ENCODE measurements at regions not wholly inside any gene's neighbourhood (a gene's known extent, or its start where the extent isn't known, plus 50 kb on each side); places are given as distances from the start of the nearest gene placed in this dataset.
"Not testable (repeated sequence)": the region's sequence is repeated elsewhere in the genome, so short reads cannot be mapped to it uniquely, and the experiment has no call there.

DNA sequence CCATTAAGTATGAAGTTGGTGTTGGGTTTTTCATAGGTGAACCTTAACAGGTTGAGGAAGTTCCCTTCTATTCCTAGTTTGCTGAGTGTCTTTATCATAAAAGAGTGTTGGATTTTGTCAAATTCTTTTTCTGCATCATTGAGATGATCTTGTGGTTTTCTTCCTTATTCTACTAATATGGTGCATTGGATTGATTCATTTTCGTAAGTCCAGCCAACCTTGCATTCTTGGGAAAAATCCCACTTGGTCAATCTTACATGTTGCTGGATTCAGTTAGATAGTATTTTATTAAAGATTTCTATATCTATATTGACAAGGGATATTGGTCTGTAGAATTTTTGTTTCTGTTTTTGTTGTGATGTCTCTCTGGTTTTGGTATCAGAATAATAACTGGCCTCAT, 83.7 kb upstream of the C15orf39 start:
- H3K27me3 Mint-ChIP-seq = no peaks in the 10 kb centered on the region
- DNase-seq (ENCODE audit: extremely low spot score, unreplicated experiment) = no peak
- no peak overlapping the region for H3K27ac Mint-ChIP-seq
- TF ChIP-seq, protein P1, sequence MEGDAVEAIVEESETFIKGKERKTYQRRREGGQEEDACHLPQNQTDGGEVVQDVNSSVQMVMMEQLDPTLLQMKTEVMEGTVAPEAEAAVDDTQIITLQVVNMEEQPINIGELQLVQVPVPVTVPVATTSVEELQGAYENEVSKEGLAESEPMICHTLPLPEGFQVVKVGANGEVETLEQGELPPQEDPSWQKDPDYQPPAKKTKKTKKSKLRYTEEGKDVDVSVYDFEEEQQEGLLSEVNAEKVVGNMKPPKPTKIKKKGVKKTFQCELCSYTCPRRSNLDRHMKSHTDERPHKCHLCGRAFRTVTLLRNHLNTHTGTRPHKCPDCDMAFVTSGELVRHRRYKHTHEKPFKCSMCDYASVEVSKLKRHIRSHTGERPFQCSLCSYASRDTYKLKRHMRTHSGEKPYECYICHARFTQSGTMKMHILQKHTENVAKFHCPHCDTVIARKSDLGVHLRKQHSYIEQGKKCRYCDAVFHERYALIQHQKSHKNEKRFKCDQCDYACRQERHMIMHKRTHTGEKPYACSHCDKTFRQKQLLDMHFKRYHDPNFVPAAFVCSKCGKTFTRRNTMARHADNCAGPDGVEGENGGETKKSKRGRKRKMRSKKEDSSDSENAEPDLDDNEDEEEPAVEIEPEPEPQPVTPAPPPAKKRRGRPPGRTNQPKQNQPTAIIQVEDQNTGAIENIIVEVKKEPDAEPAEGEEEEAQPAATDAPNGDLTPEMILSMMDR (conservative IDR thresholded peaks at IDR 0.05) = no peak
- peaks cover 5% of the 10 kb centered on the region for H3K9me3 Mint-ChIP-seq
- peaks cover 3% of the 10 kb centered on the region for H3K36me3 Mint-ChIP-seq
- H3K4me1 Mint-ChIP-seq (ENCODE audit: unreplicated experiment) = no peaks in the 10 kb centered on the region
- H3K4me3 Mint-ChIP-seq = no peak overlapping the region

DNA sequence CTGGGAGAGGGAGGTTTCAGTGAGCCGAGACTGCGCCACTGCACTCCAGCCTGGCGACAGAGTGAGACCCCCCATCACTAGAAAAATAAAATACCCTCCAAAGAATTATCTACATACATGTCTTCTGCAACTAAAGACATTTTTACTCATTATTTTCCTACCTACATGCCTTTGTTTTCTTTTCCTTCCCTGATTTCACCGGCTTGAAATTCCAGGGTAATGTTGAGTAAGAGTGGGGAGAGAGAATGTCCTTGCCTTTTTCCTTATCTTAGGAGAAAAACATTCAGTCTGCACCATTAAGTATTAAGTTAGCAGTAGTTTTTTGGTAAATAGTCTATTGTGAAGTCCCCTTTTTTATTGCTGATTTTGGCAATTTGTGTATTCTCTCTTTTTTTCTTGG, 82.4 kb upstream of the C15orf39 start:
- not testable (repeated sequence) for DNase-seq (ENCODE audit: extremely low spot score, unreplicated experiment); H3K4me3 Mint-ChIP-seq; H3K27me3 Mint-ChIP-seq; H3K9me3 Mint-ChIP-seq; H3K36me3 Mint-ChIP-seq; H3K4me1 Mint-ChIP-seq (ENCODE audit: unreplicated experiment); H3K27ac Mint-ChIP-seq

DNA sequence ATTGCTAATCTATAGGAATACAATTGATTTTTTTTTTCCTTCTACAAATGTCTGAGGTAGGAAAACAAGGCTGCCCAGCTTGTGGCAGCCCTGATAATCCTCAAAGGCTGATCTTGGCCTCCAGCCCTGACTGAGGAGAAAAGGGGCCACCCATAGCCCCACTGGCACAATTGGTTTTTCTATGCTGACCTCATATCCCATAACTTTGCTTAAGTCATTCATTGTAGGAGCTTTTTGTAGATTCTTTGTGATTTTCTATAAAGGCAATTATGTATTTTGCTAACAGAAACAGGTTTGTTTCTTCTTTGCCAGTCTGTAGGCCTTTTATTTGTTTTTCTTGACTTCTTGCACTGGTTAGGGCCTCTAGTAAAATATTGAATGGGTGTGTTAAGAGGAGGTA, 80.2 kb upstream of the C15orf39 start:
- TF ChIP-seq, protein P1 (conservative IDR thresholded peaks at IDR 0.05) = no peak
- Mint-ChIP-seq H3K9me3 (peaks cover 5% of the 10 kb centered on the region), H3K27me3 (no peaks in the 10 kb centered on the region), H3K4me3 (no peak overlapping the region), H3K4me1 (ENCODE audit: unreplicated experiment) (no peaks in the 10 kb centered on the region), H3K36me3 (no peaks in the 10 kb centered on the region), H3K27ac (no peak overlapping the region)
- DNase-seq (ENCODE audit: extremely low spot score, unreplicated experiment) = no peak

DNA sequence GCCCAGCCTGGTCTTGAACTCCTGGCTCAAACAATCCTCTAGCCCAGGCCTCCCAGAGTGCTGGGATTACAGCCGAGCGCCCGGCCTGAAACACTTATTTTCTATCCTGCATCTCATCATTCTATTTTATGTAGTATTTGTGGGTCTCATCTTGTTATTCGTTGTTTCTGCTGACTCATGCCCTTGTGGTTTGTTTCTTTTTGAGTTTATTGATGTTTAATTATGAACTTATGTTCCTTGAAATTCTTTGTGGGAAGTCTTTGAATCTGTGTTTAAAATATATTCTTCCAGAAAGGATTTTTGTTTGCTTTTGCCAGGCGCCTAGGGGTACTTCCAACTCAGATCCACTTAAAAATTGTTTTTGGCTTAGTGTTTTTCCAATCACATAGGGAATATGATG, 78.3 kb upstream of the C15orf39 start:
- no peak for DNase-seq (ENCODE audit: extremely low spot score, unreplicated experiment)

DNA sequence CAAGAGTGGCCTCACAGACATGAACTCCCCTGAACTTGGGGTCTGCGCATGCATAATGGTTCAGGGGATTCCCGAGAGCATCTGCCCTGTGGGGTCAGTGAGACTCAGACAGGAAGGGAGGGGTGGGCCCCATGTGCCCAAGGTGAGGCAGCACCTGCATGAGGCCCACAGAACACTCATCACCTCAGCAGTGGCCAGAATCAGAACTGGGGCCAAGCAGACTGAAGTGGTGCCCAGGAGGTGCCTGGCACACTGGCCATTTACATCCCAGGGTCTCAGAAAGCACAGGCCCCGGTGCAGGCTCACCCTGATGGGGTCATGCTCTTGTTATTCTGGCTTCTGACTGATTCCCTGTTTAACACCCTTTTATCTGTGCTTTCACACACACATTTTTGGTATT, 77.4 kb upstream of the C15orf39 start:
- H3K4me3 Mint-ChIP-seq; H3K36me3 Mint-ChIP-seq; DNase-seq (ENCODE audit: extremely low spot score, unreplicated experiment); H3K4me1 Mint-ChIP-seq (ENCODE audit: unreplicated experiment); H3K9me3 Mint-ChIP-seq; H3K27me3 Mint-ChIP-seq; H3K27ac Mint-ChIP-seq: not testable (repeated sequence)

More for the DNA sequence above, 78.3 kb upstream of the C15orf39 start:
- Mint-ChIP-seq H3K4me1 (ENCODE audit: unreplicated experiment) (no peaks in the 10 kb centered on the region), H3K36me3 (no peaks in the 10 kb centered on the region), H3K4me3 (no peak overlapping the region), H3K27ac (no peak overlapping the region), H3K9me3 (no peaks in the 10 kb centered on the region), H3K27me3 (no peaks in the 10 kb centered on the region)
- TF ChIP-seq, protein P1 (conservative IDR thresholded peaks at IDR 0.05) = no peak

GRCh38 chr15:75125935-75126334, 75.7 kb upstream of the C15orf39 start:
- no peaks in the 10 kb centered on the region for H3K36me3 Mint-ChIP-seq
- TF ChIP-seq, protein P1 (conservative IDR thresholded peaks at IDR 0.05) = no peak
- H3K27me3 Mint-ChIP-seq = no peaks in the 10 kb centered on the region
- H3K9me3 Mint-ChIP-seq = no peaks in the 10 kb centered on the region
- H3K27ac Mint-ChIP-seq = no peak overlapping the region
- no peaks in the 10 kb centered on the region for H3K4me1 Mint-ChIP-seq (ENCODE audit: unreplicated experiment)
- no peak for DNase-seq (ENCODE audit: extremely low spot score, unreplicated experiment)
- H3K4me3 Mint-ChIP-seq = no peak overlapping the region

- TF ChIP-seq, protein P1 (conservative IDR thresholded peaks at IDR 0.05) = no peak
- H3K4me3 Mint-ChIP-seq = no peak overlapping the region
- no peaks in the 10 kb centered on the region for H3K9me3 Mint-ChIP-seq
- no peaks in the 10 kb centered on the region for H3K4me1 Mint-ChIP-seq (ENCODE audit: unreplicated experiment)
- H3K27ac Mint-ChIP-seq = no peak overlapping the region
- no peaks in the 10 kb centered on the region for H3K36me3 Mint-ChIP-seq
- no peak for DNase-seq (ENCODE audit: extremely low spot score, unreplicated experiment)
- H3K27me3 Mint-ChIP-seq = no peaks in the 10 kb centered on the region
These were observed 74.7 kb upstream of the C15orf39 start for GRCh38 chr15:75126864-75127580.

All from type B pancreatic cell (in vitro differentiated cells).